ENCODE measurements at regions not wholly inside any gene's neighbourhood (a gene's known extent, or its start where the extent isn't known, plus 50 kb on each side); places are given as distances from the start of the nearest gene placed in this dataset.

- FAIRE-seq (no peak), DNase-seq (ENCODE audit: low read depth, low spot score) (no peak)
- H3K9ac ChIP-seq (ENCODE audit: control insufficient read depth, extremely low read depth, insufficient read depth, low read length), result no peak overlapping the region
- no peaks in the 10 kb centered on the region for H3K9me3 ChIP-seq (ENCODE audit: control insufficient read depth, low read depth, low read length)
- no peak overlapping the region for H3K4me3 ChIP-seq (ENCODE audit: control insufficient read depth in 2 of 3, extremely low read depth in 1 of 3, insufficient read depth in 2 of 3, low read depth in 1 of 3, low read length in 3 of 3)
- TF ChIP-seq EZH2 (IDR thresholded peaks at IDR 0.05; ENCODE audit: low read length) (no peak), CTCF (optimal IDR thresholded peaks at IDR 0.05 in 1 of 3, IDR thresholded peaks at IDR 0.05 in 1 of 3, conservative IDR thresholded peaks at IDR 0.05 in 1 of 3; ENCODE audit: extremely low read depth in 1 of 3, insufficient read depth in 2 of 3, low read length in 3 of 3) (no peak)
- no peaks in the 10 kb centered on the region for H3K4me1 ChIP-seq (ENCODE audit: control insufficient read depth, extremely low read depth, insufficient read depth, low read length)
- dilution Hi-C loops (cut with MboI; ENCODE audit: extremely low pct_ligation_motif_present, low sequenced_read_pairs), result no loop called here
- no peak overlapping the region for H3K27ac ChIP-seq (ENCODE audit: control insufficient read depth, insufficient read depth, low read length)
- no peaks in the 10 kb centered on the region for H3K79me2 ChIP-seq (ENCODE audit: control insufficient read depth, insufficient read depth, low read length)
- H3K36me3 ChIP-seq (ENCODE audit: control insufficient read depth in 2 of 2, extremely low read depth in 1 of 2, insufficient read depth in 2 of 2, low read length in 2 of 2), result no peaks in the 10 kb centered on the region
- no peaks in the 10 kb centered on the region for H3K9me1 ChIP-seq (ENCODE audit: control insufficient read depth, extremely low read depth, insufficient read depth, low read length)
- no peaks in the 10 kb centered on the region for H4K20me1 ChIP-seq (ENCODE audit: control insufficient read depth, extremely low read depth, insufficient read depth, low read length)
- no peak overlapping the region for H3K4me2 ChIP-seq (ENCODE audit: control insufficient read depth, extremely low read depth, insufficient read depth, low read depth, low read length)
- H2AFZ ChIP-seq (ENCODE audit: control insufficient read depth, low read length), result no peak overlapping the region
- no peaks in the 10 kb centered on the region for H3K27me3 ChIP-seq (ENCODE audit: control insufficient read depth, extremely low read depth, insufficient read depth, low read length)
Measured at GRCh38 chr13:21799671-21800070, 128.8 kb downstream of the FGF9 start.

GRCh38 chr13:21800837-21801616 is 130.2 kb downstream of the FGF9 start:
- Histone ChIP-seq H3K4me3 (ENCODE audit: control insufficient read depth in 2 of 3, extremely low read depth in 1 of 3, insufficient read depth in 2 of 3, low read depth in 1 of 3, low read length in 3 of 3) (no peak overlapping the region), H3K27ac (ENCODE audit: control insufficient read depth, insufficient read depth, low read length) (no peak overlapping the region), H3K27me3 (ENCODE audit: control insufficient read depth, extremely low read depth, insufficient read depth, low read length) (no peaks in the 10 kb centered on the region), H3K9ac (ENCODE audit: control insufficient read depth, extremely low read depth, insufficient read depth, low read length) (no peak overlapping the region), H3K4me1 (ENCODE audit: control insufficient read depth, extremely low read depth, insufficient read depth, low read length) (no peaks in the 10 kb centered on the region), H3K36me3 (ENCODE audit: control insufficient read depth in 2 of 2, extremely low read depth in 1 of 2, insufficient read depth in 2 of 2, low read length in 2 of 2) (no peaks in the 10 kb centered on the region), H2AFZ (ENCODE audit: control insufficient read depth, low read length) (no peak overlapping the region), H3K9me1 (ENCODE audit: control insufficient read depth, extremely low read depth, insufficient read depth, low read length) (no peaks in the 10 kb centered on the region), H3K4me2 (ENCODE audit: control insufficient read depth, extremely low read depth, insufficient read depth, low read depth, low read length) (no peak overlapping the region), H4K20me1 (ENCODE audit: control insufficient read depth, extremely low read depth, insufficient read depth, low read length) (no peaks in the 10 kb centered on the region), H3K79me2 (ENCODE audit: control insufficient read depth, insufficient read depth, low read length) (no peaks in the 10 kb centered on the region), H3K9me3 (ENCODE audit: control insufficient read depth, low read depth, low read length) (no peaks in the 10 kb centered on the region)
- DNase-seq (ENCODE audit: low read depth, low spot score) (no peak), FAIRE-seq (no peak)
- dilution Hi-C loops (cut with MboI; ENCODE audit: extremely low pct_ligation_motif_present, low sequenced_read_pairs), result no loop called here
- TF ChIP-seq EZH2 (IDR thresholded peaks at IDR 0.05; ENCODE audit: low read length) (no peak), CTCF (optimal IDR thresholded peaks at IDR 0.05 in 1 of 3, IDR thresholded peaks at IDR 0.05 in 1 of 3, conservative IDR thresholded peaks at IDR 0.05 in 1 of 3; ENCODE audit: extremely low read depth in 1 of 3, insufficient read depth in 2 of 3, low read length in 3 of 3) (no peak)

All from keratinocyte (primary cell).